GM12878 (cell line): ENCODE measurements at regions not wholly inside any gene's neighbourhood (a gene's known extent, or its start where the extent isn't known, plus 50 kb on each side); places are given as distances from the start of the nearest gene placed in this dataset.
A peak's percentile ranks its signal among the peaks of the same experiment; 100 is the strongest.

Source experiments
- BCL3 ChIP-seq: IDR thresholded peaks from 2 replicates; pipeline ENCODE4 v1.6.1; 2011; ENCODE audit warnings: borderline replicate concordance, low read depth, mild to moderate bottlenecking, moderate library complexity, low read length; ENCODE audit not compliant: insufficient read depth, poor library complexity, severe bottlenecking
- CBX3 ChIP-seq: fragments of 200-600 bp; sonication (generic); IDR thresholded peaks from 2 replicates; pipeline ENCODE4 v1.6.1; 2016; ENCODE audit warnings: low read depth, borderline replicate concordance
- CEBPZ ChIP-seq: fragments of 150-350 bp; IDR thresholded peaks from 2 replicates; pipeline ENCODE4 v1.6.1; 2016; ENCODE audit warnings: low read depth, low read length
- ESRRA ChIP-seq: IDR thresholded peaks from 2 replicates; pipeline ENCODE4 v1.6.1; 2012; ENCODE audit warnings: mild to moderate bottlenecking, low read length, improper control_type of control experiment
- IKZF2 ChIP-seq, 2 experiments: fragments of 450-650 bp; IDR thresholded peaks; 2 replicates each; pipeline ENCODE4 v1.6.1; 2017; ENCODE audit warnings: mild to moderate bottlenecking in 2 of 2, moderate library complexity in 2 of 2
- IRF5 ChIP-seq: fragments of 450-650 bp; IDR thresholded peaks from 2 replicates; pipeline ENCODE4 v1.6.1; 2017; ENCODE audit warnings: borderline replicate concordance
- NR2F1 ChIP-seq: fragments of 450-650 bp; conservative IDR thresholded peaks from 2 replicates; pipeline ENCODE4 v1.6.1; 2017; ENCODE audit warnings: mild to moderate bottlenecking
- PRDM15 ChIP-seq: fragments of 450-650 bp; formaldehyde crosslinking; IDR thresholded peaks from 2 replicates; pipeline ENCODE4 v1.4.0; 2020; ENCODE audit warnings: mild to moderate bottlenecking, moderate library complexity
- STAT1 ChIP-seq: fragments of 450-650 bp; conservative IDR thresholded peaks from 2 replicates; pipeline ENCODE4 v1.6.1; 2014; ENCODE audit warnings: antibody characterized with exemption, mild to moderate bottlenecking
- ZBED1 ChIP-seq: IDR thresholded peaks from 2 replicates; pipeline ENCODE4 v1.6.1; 2016; ENCODE audit warnings: borderline replicate concordance
- ZNF274 ChIP-seq: IDR thresholded peaks from one replicate; pipeline ENCODE4 v1.8.0; 2011; ENCODE audit not compliant: insufficient read length, insufficient read depth

- TF ChIP-seq IRF5 (no peak), ZBED1 (no peak), PRDM15 (no peak), CBX3 (no peak), CEBPZ (no peak), ZNF274 (no peak), IKZF2 (IDR thresholded peaks at IDR 0.05) (0 out of 4 replicates have a peak, but pooled peaks of 1 of the 2 experiments have one; percentile 13), STAT1 (no peak), ESRRA (no peak), NR2F1 (peak; percentile 80), BCL3 (no peak)
These were observed 168.0 kb downstream of the EFNB2 start (continued) for GRCh38 chr13:106367361-106367971.
